HG02840 (cell line): ENCODE measurements at regions not wholly inside any gene's neighbourhood (a gene's known extent, or its start where the extent isn't known, plus 50 kb on each side); places are given as distances from the start of the nearest gene placed in this dataset.
"Not testable (repeated sequence)": the region's sequence is repeated elsewhere in the genome, so short reads cannot be mapped to it uniquely, and the experiment has no call there.

Experiments
- ATAC-seq: cut with Tn5 transposase; IDR thresholded peaks from one replicate; pipeline ENCODE4 v1.9.1; 2021; ENCODE audit warnings: mild to moderate bottlenecking, moderate library complexity, moderate number of reproducible peaks; ENCODE audit not compliant: unreplicated experiment, low FRiP score

DNA sequence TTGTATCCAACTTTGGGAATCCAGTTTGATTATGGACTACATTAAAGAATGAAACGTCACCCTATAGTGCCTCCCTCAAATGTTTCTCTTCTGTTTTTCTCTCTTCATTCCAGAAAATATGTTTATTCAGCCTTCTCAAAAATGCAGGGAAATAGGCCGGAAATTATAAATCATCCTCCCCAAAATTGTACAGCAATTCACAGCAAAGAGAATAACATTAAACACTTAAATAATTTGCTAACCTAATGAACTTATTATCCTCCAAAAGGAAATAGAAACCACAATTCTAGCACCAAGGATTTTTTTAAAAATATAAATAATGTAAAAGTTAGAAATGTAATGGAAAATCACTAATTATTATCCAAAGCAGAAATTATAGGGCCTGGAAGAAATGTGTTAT, 115.9 kb upstream of the CCNG1 start:
- no peak for ATAC-seq

DNA sequence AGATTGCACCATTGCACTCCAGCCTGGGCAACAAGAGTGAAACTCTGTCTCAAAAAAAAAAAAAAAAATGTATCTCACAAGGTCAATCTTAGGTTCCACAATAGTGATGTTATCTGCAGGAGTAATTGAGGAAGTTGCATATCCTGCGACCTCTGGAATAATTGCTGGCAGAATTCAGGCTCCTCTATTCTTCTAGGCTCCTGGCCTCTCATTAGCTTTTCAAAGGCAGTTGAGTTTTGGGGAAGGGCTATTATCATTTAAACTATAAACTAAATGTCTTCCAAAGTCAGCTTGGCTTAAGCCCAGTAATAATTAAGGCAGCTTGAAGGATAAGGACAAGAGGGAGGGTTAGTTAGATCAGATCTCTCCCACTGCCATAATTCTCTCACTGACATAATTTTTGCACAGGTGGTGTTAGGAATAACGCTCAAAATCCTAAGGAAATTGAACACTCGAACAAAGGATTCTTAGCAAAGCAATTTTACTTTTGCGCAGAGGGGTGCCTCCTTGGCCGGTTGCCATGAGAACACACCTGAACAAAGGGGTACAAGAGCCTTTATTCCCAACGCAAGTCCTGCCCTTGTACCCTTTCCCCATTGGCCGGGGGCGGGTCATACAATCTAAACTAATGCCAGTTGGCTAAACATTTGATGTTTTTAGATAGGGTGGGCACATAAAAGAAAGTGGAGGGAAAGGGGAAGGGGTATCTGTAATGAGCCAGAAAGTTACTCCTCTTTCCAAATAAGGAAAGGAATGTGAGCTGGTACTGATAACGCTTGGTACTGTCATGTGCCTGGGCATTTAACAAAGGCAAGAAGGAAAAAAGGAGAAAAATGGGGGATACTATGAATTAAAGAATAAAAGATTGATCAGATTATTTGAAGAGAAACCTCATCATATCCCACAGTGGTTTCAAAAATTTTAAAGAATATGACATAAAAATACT, 106.4 kb upstream of the CCNG1 start:
- ATAC-seq = no peak

DNA sequence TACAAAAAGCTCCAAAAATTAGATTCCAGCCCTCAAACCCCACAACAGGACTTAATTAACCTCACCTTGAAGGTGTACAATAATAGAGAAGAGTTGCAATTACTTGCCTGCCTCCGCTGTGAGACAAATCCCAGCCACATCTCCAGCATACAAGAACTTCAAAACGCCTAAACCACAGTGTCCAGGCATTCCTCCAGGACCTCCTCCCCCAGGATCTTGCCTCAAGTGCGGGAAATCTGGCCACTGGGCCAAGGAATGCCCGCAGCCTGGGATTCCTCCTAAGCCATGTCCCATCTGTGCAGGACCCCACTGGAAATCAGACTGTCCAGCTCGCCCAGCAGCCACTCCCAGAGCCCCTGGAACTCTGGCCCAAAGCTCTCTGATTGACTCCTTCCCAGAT, 101.3 kb upstream of the CCNG1 start:
- not testable (repeated sequence) for ATAC-seq

- no peak for ATAC-seq
These were observed 98.2 kb upstream of the CCNG1 start for GRCh38 chr5:163339148-163339547.

- ATAC-seq = not testable (repeated sequence)
These were observed 97.0 kb upstream of the CCNG1 start for GRCh38 chr5:163340378-163340777.

DNA sequence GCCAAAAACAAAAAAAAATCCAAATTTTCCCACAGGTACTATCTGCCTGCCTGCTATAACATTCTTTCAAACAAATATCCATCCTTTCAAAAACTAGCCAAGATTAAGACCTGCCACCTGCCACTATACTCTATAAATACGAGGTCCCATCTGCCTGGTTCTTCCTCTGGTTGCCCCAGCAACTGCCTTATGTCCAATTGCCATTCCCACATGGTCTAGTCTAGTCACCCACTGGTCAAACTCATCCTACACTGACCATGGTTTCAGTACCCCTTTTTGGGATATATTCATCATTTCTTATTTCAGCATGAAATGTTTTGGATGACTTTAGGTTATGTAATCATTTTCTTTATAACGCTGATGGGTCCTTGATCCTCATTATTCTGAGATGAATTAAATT, 95.1 kb upstream of the CCNG1 start:
- no peak for ATAC-seq

GRCh38 chr5:163345216-163345615, 92.2 kb upstream of the CCNG1 start:
- no peak for ATAC-seq

GRCh38 chr5:163347671-163348070, 89.7 kb upstream of the CCNG1 start:
- no peak for ATAC-seq

- no peak for ATAC-seq
These were observed 87.3 kb upstream of the CCNG1 start for GRCh38 chr5:163350083-163350482.

DNA sequence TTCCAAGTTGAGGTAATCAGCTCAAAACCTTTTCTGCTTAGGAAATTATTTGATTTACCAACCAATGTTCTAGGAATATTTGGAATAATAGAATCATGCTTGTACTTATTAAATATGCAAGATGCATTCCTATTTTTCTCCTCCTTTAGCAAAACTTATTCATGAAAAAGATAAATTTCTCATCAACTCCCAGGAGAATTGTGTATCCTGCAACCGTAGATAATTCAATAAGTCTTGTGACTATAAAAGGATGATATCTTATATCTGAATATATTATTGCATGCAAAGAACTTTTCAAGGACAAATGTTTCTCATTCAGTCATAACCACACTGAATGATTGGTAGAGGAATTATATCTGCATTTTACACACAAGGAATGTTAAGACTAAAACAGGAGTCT, 84.9 kb upstream of the CCNG1 start:
- no peak for ATAC-seq

GRCh38 chr5:163355811-163356210, 81.6 kb upstream of the CCNG1 start:
- not testable (repeated sequence) for ATAC-seq

DNA sequence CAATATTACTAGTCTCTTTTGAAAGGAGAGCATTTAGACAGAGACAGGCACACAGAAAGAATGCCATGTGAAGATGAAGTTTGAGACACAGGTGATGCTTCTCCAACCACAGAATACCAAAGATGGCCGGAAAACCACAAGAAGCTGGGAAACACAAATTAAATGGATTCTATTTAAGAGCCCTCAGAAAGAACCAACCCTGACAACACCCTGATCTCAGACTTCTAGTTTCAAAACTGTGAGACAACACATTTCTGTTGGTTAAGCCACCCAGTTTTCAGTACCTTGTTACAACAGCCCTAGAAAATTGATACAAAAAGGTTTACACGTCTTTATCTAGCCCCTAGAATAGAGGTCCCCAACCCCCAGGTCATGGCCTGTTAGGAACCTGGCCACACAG, 79.8 kb upstream of the CCNG1 start:
- no peak for ATAC-seq

- ATAC-seq = no peak
These were observed 76.7 kb upstream of the CCNG1 start for GRCh38 chr5:163360656-163361055.

- ATAC-seq = no peak
These were observed 75.9 kb upstream of the CCNG1 start for GRCh38 chr5:163361450-163361849.

GRCh38 chr5:163362840-163363371, 74.5 kb upstream of the CCNG1 start:
- ATAC-seq = no peak

DNA sequence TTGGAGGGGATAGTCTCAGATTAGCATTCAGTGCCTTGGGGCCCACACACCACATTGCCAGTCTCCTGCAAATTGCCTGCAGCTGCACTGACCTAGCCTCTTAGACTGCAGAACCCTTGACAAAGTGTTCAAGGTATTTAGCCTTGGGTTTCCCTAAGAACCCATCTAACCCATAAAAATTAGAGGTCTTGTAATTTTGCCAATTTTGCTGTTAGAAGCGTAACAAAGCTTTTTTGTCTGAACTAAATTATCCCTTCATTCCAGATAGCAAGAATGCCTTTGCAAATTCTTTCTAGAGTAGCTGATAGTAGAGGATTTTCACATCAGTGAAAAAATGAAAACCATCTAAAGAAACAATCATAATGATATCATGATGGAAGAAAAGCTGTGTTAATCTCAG, 74.0 kb upstream of the CCNG1 start:
- no peak for ATAC-seq

GRCh38 chr5:163366757-163367156, 70.6 kb upstream of the CCNG1 start:
- ATAC-seq = no peak

- no peak for ATAC-seq
These were observed 67.5 kb upstream of the CCNG1 start for GRCh38 chr5:163369776-163370385.

DNA sequence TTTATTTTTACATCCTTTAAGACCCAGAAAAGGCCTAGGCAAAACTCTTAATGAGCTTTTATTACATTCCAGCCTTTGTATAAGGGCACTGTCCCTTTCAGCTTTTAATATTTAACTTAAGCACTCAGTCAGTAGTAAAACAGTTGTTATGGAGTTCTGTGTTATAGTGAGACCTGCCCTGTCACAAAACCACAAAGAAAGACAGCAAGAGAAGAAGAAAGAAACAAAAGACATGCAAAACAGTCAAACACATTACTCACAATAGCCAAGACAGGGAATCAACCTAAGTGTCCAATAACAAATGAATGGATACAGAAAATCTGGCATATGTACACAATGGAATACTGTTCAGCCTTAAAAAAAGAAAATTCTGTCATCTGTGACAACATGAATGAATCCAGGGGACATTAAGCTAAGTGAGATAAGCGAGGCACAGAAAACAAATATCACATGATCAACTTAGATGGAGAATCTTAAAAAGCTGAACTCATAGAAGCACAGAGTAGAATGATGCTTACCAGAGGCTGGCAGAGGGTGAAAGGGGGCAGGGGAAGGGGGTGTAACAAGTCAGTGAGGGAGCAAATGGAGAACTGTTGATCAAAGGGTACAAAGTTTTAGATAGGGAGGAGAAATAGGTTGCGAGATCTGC, 63.8 kb upstream of the CCNG1 start:
- ATAC-seq = no peak

- ATAC-seq = no peak
These were observed 59.4 kb upstream of the CCNG1 start for GRCh38 chr5:163377982-163378381.
